KMS-11 (cell line): ENCODE measurements at regions not wholly inside any gene's neighbourhood (a gene's known extent, or its start where the extent isn't known, plus 50 kb on each side); places are given as distances from the start of the nearest gene placed in this dataset.

Experiments
- H2AFZ ChIP-seq: fragments of 200-600 bp; sonication (generic); 2 replicates; pipeline ENCODE4 v1.6.1; 2016; ENCODE audit warnings: antibody characterized with exemption, mixed run types, low read depth
- H3K27ac ChIP-seq: fragments of 200-600 bp; sonication (generic); 2 replicates; pipeline ENCODE4 v1.6.1; 2016; ENCODE audit warnings: mild to moderate bottlenecking, mixed run types
- H3K27me3 ChIP-seq: fragments of 200-600 bp; sonication (generic); 2 replicates; pipeline ENCODE4 v1.6.1; 2017; ENCODE audit warnings: mild to moderate bottlenecking, low read depth, mixed run types, moderate library complexity; ENCODE audit not compliant: insufficient read depth
- H3K36me3 ChIP-seq: fragments of 200-600 bp; sonication (generic); 2 replicates; pipeline ENCODE4 v1.6.1; 2017; ENCODE audit warnings: mild to moderate bottlenecking, mixed run types; ENCODE audit not compliant: insufficient read depth
- H3K4me1 ChIP-seq: fragments of 200-600 bp; sonication (generic); 2 replicates; pipeline ENCODE4 v1.6.1; 2016; ENCODE audit warnings: mild to moderate bottlenecking, low read depth, mixed run types; ENCODE audit not compliant: poor library complexity, severe bottlenecking
- H3K4me2 ChIP-seq: fragments of 200-600 bp; sonication (generic); 2 replicates; pipeline ENCODE4 v1.7.0; 2016; ENCODE audit warnings: mild to moderate bottlenecking, mixed run types
- H3K4me3 ChIP-seq: fragments of 200-600 bp; sonication (generic); IDR thresholded peaks from 2 replicates; pipeline ENCODE4 v1.6.1; 2017; ENCODE audit warnings: low read depth, low read length, mixed read lengths; ENCODE audit not compliant: insufficient read depth
- H3K79me2 ChIP-seq: fragments of 200-600 bp; sonication (generic); 2 replicates; pipeline ENCODE4 v1.6.1; 2016; ENCODE audit warnings: low read depth, mixed run types; ENCODE audit not compliant: insufficient read depth
- H3K9ac ChIP-seq: fragments of 200-600 bp; sonication (generic); 2 replicates; pipeline ENCODE4 v1.6.1; 2016; ENCODE audit warnings: mild to moderate bottlenecking, mixed run types
- H4K20me1 ChIP-seq: fragments of 200-600 bp; sonication (generic); 2 replicates; pipeline ENCODE4 v1.6.1; 2016; ENCODE audit warnings: mild to moderate bottlenecking, mixed run types; ENCODE audit not compliant: insufficient read depth
- CTCF ChIP-seq: fragments of 200-600 bp; sonication (generic); conservative IDR thresholded peaks from 2 replicates; pipeline ENCODE4 v1.6.1; 2017; ENCODE audit warnings: low read depth, mild to moderate bottlenecking, antibody characterized with exemption, low read length, moderate library complexity, mixed read lengths

GRCh38 chr13:37457612-37458011 is 141.0 kb downstream of the POSTN start:
- TF ChIP-seq CTCF: no peak
- no peak overlapping the region for H3K27ac ChIP-seq
- H2AFZ ChIP-seq: no peak overlapping the region

GRCh38 chr13:37456506-37456905 is 142.1 kb downstream of the POSTN start:
- H4K20me1 ChIP-seq: no peaks in the 10 kb centered on the region
- H3K36me3 ChIP-seq: no peaks in the 10 kb centered on the region
- no peaks in the 10 kb centered on the region for H3K4me1 ChIP-seq
- no peak overlapping the region for H3K9ac ChIP-seq
- H3K27ac ChIP-seq: no peak overlapping the region
- H3K79me2 ChIP-seq: no peaks in the 10 kb centered on the region
- no peaks in the 10 kb centered on the region for H3K27me3 ChIP-seq
- no peak for TF ChIP-seq CTCF
- no peak overlapping the region for H3K4me3 ChIP-seq
- H3K4me2 ChIP-seq: no peak overlapping the region
- H2AFZ ChIP-seq: no peak overlapping the region

More at GRCh38 chr13:37457612-37458011, 141.0 kb downstream of the POSTN start:
- Histone ChIP-seq H3K36me3 (no peaks in the 10 kb centered on the region), H3K27me3 (no peaks in the 10 kb centered on the region), H3K9ac (no peak overlapping the region), H3K4me1 (no peaks in the 10 kb centered on the region), H3K4me2 (no peak overlapping the region), H3K79me2 (no peaks in the 10 kb centered on the region), H4K20me1 (no peaks in the 10 kb centered on the region), H3K4me3 (no peak overlapping the region)

- Histone ChIP-seq H3K4me2 (no peak overlapping the region), H3K9ac (no peak overlapping the region), H2AFZ (no peak overlapping the region), H3K36me3 (no peaks in the 10 kb centered on the region), H4K20me1 (no peaks in the 10 kb centered on the region), H3K4me1 (no peaks in the 10 kb centered on the region), H3K79me2 (no peaks in the 10 kb centered on the region), H3K27me3 (no peaks in the 10 kb centered on the region), H3K4me3 (no peak overlapping the region), H3K27ac (no peak overlapping the region)
- no peak for TF ChIP-seq CTCF
Measured at GRCh38 chr13:37456041-37456440, 142.5 kb downstream of the POSTN start.

GRCh38 chr13:37453246-37453645 is 145.3 kb downstream of the POSTN start:
- TF ChIP-seq CTCF: no peak
- H2AFZ ChIP-seq: no peak overlapping the region
- no peaks in the 10 kb centered on the region for H4K20me1 ChIP-seq
- no peaks in the 10 kb centered on the region for H3K4me1 ChIP-seq
- H3K27me3 ChIP-seq: no peaks in the 10 kb centered on the region
- no peak overlapping the region for H3K9ac ChIP-seq
- no peaks in the 10 kb centered on the region for H3K36me3 ChIP-seq
- H3K4me3 ChIP-seq: no peak overlapping the region
- H3K4me2 ChIP-seq: no peak overlapping the region
- no peak overlapping the region for H3K27ac ChIP-seq
- no peaks in the 10 kb centered on the region for H3K79me2 ChIP-seq

GRCh38 chr13:37450276-37450675 is 148.3 kb downstream of the POSTN start:
- H3K4me2 ChIP-seq: no peak overlapping the region
- no peaks in the 10 kb centered on the region for H4K20me1 ChIP-seq
- H3K27me3 ChIP-seq: no peaks in the 10 kb centered on the region
- H3K36me3 ChIP-seq: no peaks in the 10 kb centered on the region
- no peak overlapping the region for H3K27ac ChIP-seq
- H3K4me3 ChIP-seq: no peak overlapping the region
- TF ChIP-seq CTCF: no peak
- no peaks in the 10 kb centered on the region for H3K4me1 ChIP-seq
- H3K9ac ChIP-seq: no peak overlapping the region
- H3K79me2 ChIP-seq: no peaks in the 10 kb centered on the region
- H2AFZ ChIP-seq: no peak overlapping the region
